Type B pancreatic cell (in vitro differentiated cells): ENCODE measurements at regions not wholly inside any gene's neighbourhood (a gene's known extent, or its start where the extent isn't known, plus 50 kb on each side); places are given as distances from the start of the nearest gene placed in this dataset.

Experiments
- DNase-seq: peaks from one replicate; pipeline ENCODE4 v3.0.0; 2021; ENCODE audit warnings: mixed read lengths; ENCODE audit not compliant: unreplicated experiment; ENCODE audit errors: extremely low spot score
- H3K27ac Mint-ChIP-seq: 2 replicates; pipeline ENCODE4 v1.8.0; 2021; ENCODE audit warnings: mild to moderate bottlenecking, mixed read lengths
- H3K27me3 Mint-ChIP-seq: 2 replicates; pipeline ENCODE4 v1.8.0; 2021; ENCODE audit warnings: mixed read lengths
- H3K36me3 Mint-ChIP-seq: 2 replicates; pipeline ENCODE4 v1.8.0; 2021; ENCODE audit warnings: mixed read lengths
- H3K4me1 Mint-ChIP-seq: one replicate; pipeline ENCODE4 v1.8.0; 2021; ENCODE audit warnings: mixed read lengths; ENCODE audit not compliant: unreplicated experiment
- H3K4me3 Mint-ChIP-seq: 2 replicates; pipeline ENCODE4 v1.8.0; 2021; ENCODE audit warnings: mild to moderate bottlenecking, mixed read lengths
- H3K9me3 Mint-ChIP-seq: 2 replicates; pipeline ENCODE4 v1.8.0; 2021; ENCODE audit warnings: mixed read lengths
- CTCF ChIP-seq: fragments of 200-600 bp; sonication (generic); conservative IDR thresholded peaks from 2 replicates; pipeline ENCODE4 v1.5.0; 2021; ENCODE audit warnings: antibody characterized with exemption, mild to moderate bottlenecking

GRCh38 chr10:31594347-31594873 is 275.4 kb downstream of the ZEB1 start:
- Mint-ChIP-seq H3K4me3 (no peak overlapping the region), H3K27ac (no peak overlapping the region), H3K36me3 (no peaks in the 10 kb centered on the region), H3K27me3 (peaks cover 6% of the 10 kb centered on the region), H3K9me3 (peaks cover 5% of the 10 kb centered on the region), H3K4me1 (no peaks in the 10 kb centered on the region)
- no peak for DNase-seq
- no peak for TF ChIP-seq CTCF

- DNase-seq: no peak
- H3K36me3 Mint-ChIP-seq: no peaks in the 10 kb centered on the region
- no peaks in the 10 kb centered on the region for H3K4me1 Mint-ChIP-seq
- H3K9me3 Mint-ChIP-seq: no peaks in the 10 kb centered on the region
- no peak for TF ChIP-seq CTCF
- no peaks in the 10 kb centered on the region for H3K27me3 Mint-ChIP-seq
- no peak overlapping the region for H3K4me3 Mint-ChIP-seq
- H3K27ac Mint-ChIP-seq: no peak overlapping the region
These were observed 274.1 kb downstream of the ZEB1 start for GRCh38 chr10:31593124-31593523.

- Mint-ChIP-seq H3K36me3 (no peaks in the 10 kb centered on the region), H3K4me1 (no peaks in the 10 kb centered on the region), H3K27ac (no peak overlapping the region), H3K4me3 (no peak overlapping the region), H3K27me3 (no peaks in the 10 kb centered on the region), H3K9me3 (no peaks in the 10 kb centered on the region)
- no peak for DNase-seq
- TF ChIP-seq CTCF: no peak
These were observed 272.6 kb downstream of the ZEB1 start for GRCh38 chr10:31591569-31591968.

GRCh38 chr10:31590023-31590800 is 271.2 kb downstream of the ZEB1 start:
- peaks cover under 1% of the 10 kb centered on the region for H3K4me1 Mint-ChIP-seq
- no peaks in the 10 kb centered on the region for H3K27me3 Mint-ChIP-seq
- no peak overlapping the region for H3K4me3 Mint-ChIP-seq
- no peaks in the 10 kb centered on the region for H3K36me3 Mint-ChIP-seq
- DNase-seq: no peak
- no peak overlapping the region for H3K27ac Mint-ChIP-seq
- no peaks in the 10 kb centered on the region for H3K9me3 Mint-ChIP-seq
- TF ChIP-seq CTCF: no peak

DNA sequence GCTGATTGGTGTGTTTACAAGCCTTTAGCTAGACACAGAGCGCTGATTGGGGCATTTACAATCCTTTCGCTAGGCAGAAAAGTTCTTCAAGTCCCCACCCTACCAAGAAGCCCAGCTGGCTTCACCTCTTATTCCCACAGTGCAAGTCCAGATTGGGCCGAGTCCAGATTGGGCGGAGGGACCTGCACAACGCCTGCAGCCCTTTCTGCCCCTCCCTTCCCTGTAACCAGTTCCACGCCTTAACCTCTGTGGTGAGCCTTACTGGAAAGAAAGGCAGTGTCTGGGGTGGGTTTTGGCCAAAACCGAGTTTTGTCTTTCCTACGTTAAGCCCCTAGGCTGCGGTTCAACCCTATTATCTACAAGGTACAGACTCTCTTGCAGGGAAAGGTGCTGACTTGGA is 268.7 kb downstream of the ZEB1 start:
- Mint-ChIP-seq H3K36me3 (no peaks in the 10 kb centered on the region), H3K4me1 (peaks cover 14% of the 10 kb centered on the region), H3K27me3 (no peaks in the 10 kb centered on the region), H3K9me3 (no peaks in the 10 kb centered on the region), H3K27ac (no peak overlapping the region), H3K4me3 (no peak overlapping the region)
- no peak for TF ChIP-seq CTCF
- no peak for DNase-seq
